ENCODE measurements at regions not wholly inside any gene's neighbourhood (a gene's known extent, or its start where the extent isn't known, plus 50 kb on each side); places are given as distances from the start of the nearest gene placed in this dataset.

DNA sequence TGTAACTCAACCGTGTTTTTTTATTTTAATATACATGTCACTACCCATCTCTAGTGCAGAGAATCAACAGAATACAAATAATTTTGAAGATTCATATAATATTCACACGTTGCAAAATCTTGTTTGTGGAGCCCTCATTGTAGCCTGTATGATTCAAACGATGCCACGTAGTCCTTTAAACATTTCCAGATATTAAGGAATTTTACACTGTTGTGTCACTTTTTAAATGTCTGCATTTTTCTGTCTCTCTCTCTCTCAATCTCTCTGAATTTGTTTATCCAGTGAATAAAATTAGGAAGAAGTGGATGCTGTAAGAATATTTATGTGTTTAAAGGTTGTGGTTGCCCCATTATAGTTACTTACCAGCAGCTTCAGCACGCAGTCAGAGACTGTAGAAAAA lies 262.0 kb downstream of the PAX1 start:
- no peak overlapping the region for H3K27ac Mint-ChIP-seq
- peaks cover 3% of the 10 kb centered on the region for H3K9me3 Mint-ChIP-seq (ENCODE audit: low read depth)
- no peaks in the 10 kb centered on the region for H3K4me1 Mint-ChIP-seq (ENCODE audit: low read depth)
- H3K27me3 Mint-ChIP-seq: no peaks in the 10 kb centered on the region
- no peaks in the 10 kb centered on the region for H3K36me3 Mint-ChIP-seq
- H3K4me3 Mint-ChIP-seq: no peak overlapping the region

DNA sequence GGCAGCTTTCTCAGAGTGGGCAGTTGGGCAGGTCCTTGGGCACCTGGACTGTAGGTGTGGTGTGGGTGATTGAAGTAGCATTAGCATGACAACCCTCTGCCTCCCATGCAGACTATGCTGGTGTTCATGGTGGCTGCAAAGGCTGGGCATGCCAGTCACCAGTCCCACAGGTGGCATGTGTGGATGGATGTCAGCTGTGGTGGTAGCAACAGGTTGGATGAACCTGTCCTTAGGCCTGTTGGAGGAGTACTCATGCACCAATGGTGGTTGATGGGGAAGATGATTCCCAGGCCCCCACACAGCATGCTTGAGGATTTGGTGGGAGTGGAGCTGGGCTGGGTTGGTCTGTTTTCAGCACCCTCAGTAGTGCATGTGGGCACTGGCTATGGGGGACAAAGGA lies 251.1 kb downstream of the PAX1 start:
- Mint-ChIP-seq H3K9me3 (ENCODE audit: low read depth) (peaks cover 4% of the 10 kb centered on the region), H3K4me1 (ENCODE audit: low read depth) (no peaks in the 10 kb centered on the region), H3K36me3 (no peaks in the 10 kb centered on the region), H3K27ac (no peak overlapping the region), H3K4me3 (no peak overlapping the region), H3K27me3 (peaks cover 3% of the 10 kb centered on the region)

- H3K4me3 Mint-ChIP-seq: no peak overlapping the region
Observed at GRCh38 chr20:21947406-21947805, 241.9 kb downstream of the PAX1 start.

DNA sequence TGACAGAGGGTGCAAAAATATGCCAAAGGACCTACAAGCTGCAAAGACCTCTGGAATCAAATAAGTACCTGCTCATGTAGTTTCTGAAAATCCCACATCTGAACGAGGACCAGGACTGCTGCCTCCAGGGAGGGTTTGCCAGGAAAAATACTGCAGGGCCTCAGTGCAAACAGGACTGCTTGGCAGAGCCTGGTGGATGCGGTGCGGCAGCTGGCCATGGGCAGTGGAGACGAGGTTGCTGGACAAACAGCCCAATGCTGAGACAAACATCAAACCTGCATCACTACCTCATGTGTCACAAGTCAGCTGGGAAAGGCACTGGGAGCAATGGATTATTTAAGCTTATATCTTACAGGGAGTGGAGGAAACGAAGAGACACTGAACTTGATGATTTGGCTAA lies 238.8 kb downstream of the PAX1 start:
- H3K9me3 Mint-ChIP-seq (ENCODE audit: low read depth): peaks cover 2% of the 10 kb centered on the region
- no peaks in the 10 kb centered on the region for H3K36me3 Mint-ChIP-seq
- H3K27ac Mint-ChIP-seq: no peak overlapping the region
- no peaks in the 10 kb centered on the region for H3K4me1 Mint-ChIP-seq (ENCODE audit: low read depth)
- H3K4me3 Mint-ChIP-seq: no peak overlapping the region
- no peaks in the 10 kb centered on the region for H3K27me3 Mint-ChIP-seq

More at GRCh38 chr20:21947406-21947805, 241.9 kb downstream of the PAX1 start:
- H3K27ac Mint-ChIP-seq: no peak overlapping the region
- peaks cover 5% of the 10 kb centered on the region for H3K9me3 Mint-ChIP-seq (ENCODE audit: low read depth)
- no peaks in the 10 kb centered on the region for H3K4me1 Mint-ChIP-seq (ENCODE audit: low read depth)
- H3K27me3 Mint-ChIP-seq: no peaks in the 10 kb centered on the region
- no peaks in the 10 kb centered on the region for H3K36me3 Mint-ChIP-seq

- Mint-ChIP-seq H3K4me3 (no peak overlapping the region), H3K36me3 (no peaks in the 10 kb centered on the region), H3K4me1 (ENCODE audit: low read depth) (no peaks in the 10 kb centered on the region), H3K27me3 (no peaks in the 10 kb centered on the region), H3K27ac (no peak overlapping the region), H3K9me3 (ENCODE audit: low read depth) (no peaks in the 10 kb centered on the region)
Observed at GRCh38 chr20:21941941-21942805, 236.7 kb downstream of the PAX1 start.

GRCh38 chr20:21936720-21937380 lies 231.4 kb downstream of the PAX1 start:
- Mint-ChIP-seq H3K36me3 (no peaks in the 10 kb centered on the region), H3K27me3 (no peaks in the 10 kb centered on the region), H3K4me3 (no peak overlapping the region), H3K9me3 (ENCODE audit: low read depth) (no peaks in the 10 kb centered on the region), H3K4me1 (ENCODE audit: low read depth) (no peaks in the 10 kb centered on the region), H3K27ac (no peak overlapping the region)

DNA sequence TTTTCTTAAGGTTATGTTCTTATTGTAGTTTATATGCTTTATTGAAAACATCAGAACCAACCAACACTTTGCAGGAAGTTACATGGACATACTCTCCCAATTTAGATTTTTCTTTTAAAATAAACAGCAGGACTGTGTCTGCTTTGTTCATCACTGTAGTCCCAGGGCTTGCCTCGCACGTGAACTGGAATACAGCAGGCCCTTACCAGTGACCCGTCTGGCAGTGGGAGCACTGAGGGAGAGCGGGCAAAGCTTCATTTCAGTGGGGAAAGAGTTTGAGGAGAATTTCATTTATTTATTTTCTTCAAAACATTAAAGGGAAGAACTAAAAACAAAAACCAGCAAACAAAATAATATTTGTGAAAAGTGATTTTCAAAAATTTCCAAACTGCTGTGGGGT lies 230.8 kb downstream of the PAX1 start:
- Mint-ChIP-seq H3K27ac (no peak overlapping the region), H3K4me3 (no peak overlapping the region), H3K4me1 (ENCODE audit: low read depth) (no peaks in the 10 kb centered on the region), H3K36me3 (no peaks in the 10 kb centered on the region), H3K9me3 (ENCODE audit: low read depth) (no peaks in the 10 kb centered on the region), H3K27me3 (no peaks in the 10 kb centered on the region)

DNA sequence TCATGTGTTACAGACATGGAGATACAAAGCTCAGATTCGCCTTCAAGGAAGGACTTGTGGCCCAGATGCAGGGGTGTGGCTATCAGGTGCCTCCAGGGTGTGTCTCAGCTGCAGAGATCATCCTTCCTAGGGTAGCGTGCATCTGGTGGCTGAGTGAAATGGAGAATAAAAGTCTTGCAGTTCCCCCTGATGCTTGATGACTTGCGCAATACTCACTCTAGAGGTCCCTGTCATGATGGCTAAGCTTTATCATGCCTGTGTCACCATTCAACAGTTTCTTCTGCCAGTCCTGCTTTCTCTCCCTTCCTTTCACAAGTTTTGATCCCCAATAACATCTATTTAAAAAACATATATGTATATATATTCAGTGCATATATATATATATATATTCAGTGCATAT lies 228.1 kb downstream of the PAX1 start:
- peaks cover 3% of the 10 kb centered on the region for H3K9me3 Mint-ChIP-seq (ENCODE audit: low read depth)
- H3K27me3 Mint-ChIP-seq: no peaks in the 10 kb centered on the region
- no peak overlapping the region for H3K27ac Mint-ChIP-seq
- no peak overlapping the region for H3K4me3 Mint-ChIP-seq
- H3K36me3 Mint-ChIP-seq: no peaks in the 10 kb centered on the region
- no peaks in the 10 kb centered on the region for H3K4me1 Mint-ChIP-seq (ENCODE audit: low read depth)

DNA sequence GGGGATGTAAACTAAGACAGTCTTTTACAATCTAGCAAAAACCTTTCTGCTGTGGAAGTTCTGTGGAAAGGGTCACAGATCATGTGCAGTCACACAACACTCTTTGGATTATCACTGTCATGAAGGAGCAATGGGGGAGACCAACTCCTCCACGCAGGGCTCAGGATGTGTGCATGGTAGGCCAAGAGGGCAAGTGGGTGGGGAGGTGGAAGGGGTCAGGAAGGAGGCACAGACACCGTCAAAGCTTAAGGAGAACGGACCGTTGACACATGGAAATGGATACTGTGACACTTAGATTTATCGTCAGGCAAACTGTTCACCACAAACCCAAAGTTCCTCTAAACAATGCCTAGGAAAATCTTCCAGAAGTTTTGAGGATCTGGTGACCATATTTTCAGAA lies 215.8 kb downstream of the PAX1 start:
- H3K9me3 Mint-ChIP-seq (ENCODE audit: low read depth): peaks cover 3% of the 10 kb centered on the region
- H3K27me3 Mint-ChIP-seq: no peaks in the 10 kb centered on the region
- H3K4me1 Mint-ChIP-seq (ENCODE audit: low read depth): no peaks in the 10 kb centered on the region
- no peaks in the 10 kb centered on the region for H3K36me3 Mint-ChIP-seq
- H3K4me3 Mint-ChIP-seq: no peak overlapping the region
- H3K27ac Mint-ChIP-seq: no peak overlapping the region

- no peak overlapping the region for H3K4me3 Mint-ChIP-seq
- no peaks in the 10 kb centered on the region for H3K36me3 Mint-ChIP-seq
- peaks cover 3% of the 10 kb centered on the region for H3K9me3 Mint-ChIP-seq (ENCODE audit: low read depth)
- no peak overlapping the region for H3K27ac Mint-ChIP-seq
- no peaks in the 10 kb centered on the region for H3K27me3 Mint-ChIP-seq
- no peaks in the 10 kb centered on the region for H3K4me1 Mint-ChIP-seq (ENCODE audit: low read depth)
Observed at GRCh38 chr20:21920211-21920610, 214.7 kb downstream of the PAX1 start.

- Mint-ChIP-seq H3K4me3 (no peak overlapping the region), H3K9me3 (ENCODE audit: low read depth) (no peaks in the 10 kb centered on the region), H3K4me1 (ENCODE audit: low read depth) (no peaks in the 10 kb centered on the region), H3K27ac (no peak overlapping the region), H3K27me3 (no peaks in the 10 kb centered on the region), H3K36me3 (no peaks in the 10 kb centered on the region)
Observed at GRCh38 chr20:21918398-21918797, 212.9 kb downstream of the PAX1 start.

- Mint-ChIP-seq H3K27me3 (no peaks in the 10 kb centered on the region), H3K4me1 (ENCODE audit: low read depth) (no peaks in the 10 kb centered on the region), H3K4me3 (no peak overlapping the region), H3K9me3 (ENCODE audit: low read depth) (peaks cover 17% of the 10 kb centered on the region), H3K27ac (no peak overlapping the region), H3K36me3 (no peaks in the 10 kb centered on the region)
Observed at GRCh38 chr20:21902391-21902790, 196.9 kb downstream of the PAX1 start.

DNA sequence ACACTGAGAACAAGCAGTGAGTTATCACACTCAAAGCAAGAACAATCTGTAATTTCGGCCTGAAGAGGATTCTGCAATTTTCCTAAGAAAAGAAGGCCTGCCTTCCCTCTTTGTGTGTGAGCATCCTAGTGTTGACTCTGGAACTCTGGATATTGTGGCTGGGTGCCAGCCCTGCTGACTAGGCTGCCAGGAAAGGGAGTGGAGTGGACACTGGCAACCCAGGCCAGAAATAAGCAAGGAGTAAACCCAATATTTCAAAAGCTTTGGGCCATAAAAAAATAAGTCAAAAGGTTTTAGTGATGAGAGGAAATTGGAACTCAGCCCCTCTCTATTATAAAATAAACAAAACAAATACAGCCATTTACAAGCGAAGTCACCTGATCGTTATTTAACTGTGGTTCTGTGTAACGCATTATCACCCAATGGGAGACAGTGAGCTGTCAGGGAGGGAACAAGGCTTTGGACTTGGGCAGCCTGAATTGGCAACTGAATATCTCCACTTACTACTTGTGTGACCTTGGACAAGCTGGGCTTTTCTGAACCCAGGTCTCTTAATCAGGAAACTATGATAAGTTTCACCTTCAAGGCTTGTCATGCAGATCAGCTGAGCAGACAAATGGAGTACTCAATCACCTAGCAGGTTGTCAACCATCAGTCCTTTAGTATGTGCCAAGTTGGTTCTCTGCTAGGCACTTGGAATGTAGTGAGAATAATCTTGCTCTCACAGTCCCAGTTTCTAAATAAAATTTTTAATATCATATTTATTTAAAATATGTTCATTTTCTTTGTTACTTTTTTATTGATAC lies 196.2 kb downstream of the PAX1 start:
- no peaks in the 10 kb centered on the region for H3K4me1 Mint-ChIP-seq (ENCODE audit: low read depth)
- H3K27me3 Mint-ChIP-seq: no peaks in the 10 kb centered on the region
- peaks cover 16% of the 10 kb centered on the region for H3K9me3 Mint-ChIP-seq (ENCODE audit: low read depth)
- no peak overlapping the region for H3K27ac Mint-ChIP-seq
- no peaks in the 10 kb centered on the region for H3K36me3 Mint-ChIP-seq
- no peak overlapping the region for H3K4me3 Mint-ChIP-seq

DNA sequence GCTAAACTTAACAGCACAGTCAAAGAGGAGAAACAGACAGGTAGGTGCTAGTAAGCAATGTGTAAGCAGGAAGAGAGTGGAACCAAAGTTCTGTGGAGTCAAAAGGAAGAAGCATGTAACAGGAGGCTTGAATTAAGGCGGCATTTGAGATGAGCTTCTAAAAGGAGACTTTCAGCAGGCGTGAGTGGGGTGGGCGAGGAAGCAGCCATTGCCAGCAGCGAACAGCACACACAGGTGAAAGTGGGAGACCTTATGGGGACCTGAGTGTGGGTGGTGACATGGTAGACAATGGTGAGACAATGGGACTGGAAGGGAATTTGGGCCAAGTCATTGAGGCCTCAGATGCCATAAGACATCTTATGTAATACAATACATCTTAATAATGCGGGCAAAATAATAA lies 195.0 kb downstream of the PAX1 start:
- Mint-ChIP-seq H3K27me3 (no peaks in the 10 kb centered on the region), H3K9me3 (ENCODE audit: low read depth) (peaks cover 9% of the 10 kb centered on the region), H3K4me3 (no peak overlapping the region), H3K4me1 (ENCODE audit: low read depth) (no peaks in the 10 kb centered on the region), H3K36me3 (no peaks in the 10 kb centered on the region), H3K27ac (no peak overlapping the region)

- no peaks in the 10 kb centered on the region for H3K36me3 Mint-ChIP-seq
- no peaks in the 10 kb centered on the region for H3K27me3 Mint-ChIP-seq
- no peaks in the 10 kb centered on the region for H3K4me1 Mint-ChIP-seq (ENCODE audit: low read depth)
- peaks cover 7% of the 10 kb centered on the region for H3K9me3 Mint-ChIP-seq (ENCODE audit: low read depth)
- no peak overlapping the region for H3K4me3 Mint-ChIP-seq
- H3K27ac Mint-ChIP-seq: no peak overlapping the region
Observed at GRCh38 chr20:21874921-21875320, 169.5 kb downstream of the PAX1 start.

All from activated naive CD8-positive, alpha-beta T cell (primary cell).